Epithelial cell of prostate (primary cell): ENCODE measurements at regions not wholly inside any gene's neighbourhood (a gene's known extent, or its start where the extent isn't known, plus 50 kb on each side); places are given as distances from the start of the nearest gene placed in this dataset.

Source experiments
- DNase-seq: peaks from one replicate; pipeline ENCODE4 v3.0.0-alpha.2; 2011; ENCODE audit warnings: low read depth, low spot score
- H3K27ac ChIP-seq: fragments of 450-650 bp; 2 replicates; pipeline ENCODE4 v1.5.1; 2017; ENCODE audit warnings: mild to moderate bottlenecking

- no peak for DNase-seq
- no peak overlapping the region for H3K27ac ChIP-seq
Measured at GRCh38 chr7:133186060-133186459, 66.8 kb upstream of the EXOC4 start.

GRCh38 chr7:133190172-133190528 lies 62.7 kb upstream of the EXOC4 start:
- H3K27ac ChIP-seq = no peak overlapping the region
- no peak for DNase-seq

- H3K27ac ChIP-seq = no peak overlapping the region
- no peak for DNase-seq
Measured at GRCh38 chr7:133190650-133191049, 62.2 kb upstream of the EXOC4 start.

GRCh38 chr7:133191787-133192186 lies 61.1 kb upstream of the EXOC4 start:
- no peak overlapping the region for H3K27ac ChIP-seq
- DNase-seq = no peak

DNA sequence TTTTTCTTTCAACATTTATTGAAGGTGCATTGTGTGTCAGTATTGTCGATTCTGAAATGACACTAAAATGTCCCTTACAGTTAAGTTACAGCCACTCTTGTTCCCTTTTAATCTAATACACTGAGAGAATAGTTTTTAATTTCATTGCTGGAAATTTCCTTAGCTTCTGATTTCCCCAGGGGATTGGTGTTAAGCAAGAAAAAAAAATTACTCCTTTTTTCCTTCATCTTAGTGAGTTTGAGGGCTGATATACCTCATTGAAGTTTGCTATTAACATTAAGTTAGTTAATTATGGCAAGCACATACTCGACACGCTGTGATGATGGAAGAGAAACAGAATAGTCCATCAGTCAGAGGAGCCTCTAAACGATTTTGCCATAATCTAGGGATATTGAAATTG lies 57.0 kb upstream of the EXOC4 start:
- no peak overlapping the region for H3K27ac ChIP-seq
- DNase-seq = no peak

- no peak overlapping the region for H3K27ac ChIP-seq
- DNase-seq = no peak
Measured at GRCh38 chr7:133196856-133197612, 55.8 kb upstream of the EXOC4 start.

DNA sequence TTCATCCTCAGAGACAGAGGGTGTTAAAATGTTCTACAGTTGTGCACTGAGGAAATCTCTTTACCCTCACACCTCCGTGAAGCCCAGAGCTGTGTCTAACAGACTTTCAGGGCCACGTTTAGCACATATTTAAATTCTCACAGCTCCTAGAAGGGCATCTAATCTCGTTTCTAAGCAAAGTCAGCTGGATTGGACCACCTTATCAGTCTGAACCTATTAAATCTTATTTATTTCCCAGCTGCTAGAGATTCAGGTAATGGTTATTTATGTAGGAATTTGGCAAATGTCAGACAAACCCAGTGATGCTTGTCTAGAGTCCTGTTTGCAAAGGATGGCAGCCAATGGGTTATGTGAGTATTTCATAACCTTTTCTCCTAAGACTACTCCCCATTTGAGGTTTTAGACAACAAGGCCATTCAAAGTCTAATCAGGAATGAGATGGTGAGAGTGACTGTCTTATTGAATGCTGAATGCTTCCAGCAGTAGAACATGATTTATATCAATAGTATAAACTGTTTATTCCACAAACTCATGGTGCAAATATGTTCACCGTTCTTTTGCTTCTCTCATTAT lies 54.8 kb upstream of the EXOC4 start:
- H3K27ac ChIP-seq = no peak overlapping the region
- no peak for DNase-seq

DNA sequence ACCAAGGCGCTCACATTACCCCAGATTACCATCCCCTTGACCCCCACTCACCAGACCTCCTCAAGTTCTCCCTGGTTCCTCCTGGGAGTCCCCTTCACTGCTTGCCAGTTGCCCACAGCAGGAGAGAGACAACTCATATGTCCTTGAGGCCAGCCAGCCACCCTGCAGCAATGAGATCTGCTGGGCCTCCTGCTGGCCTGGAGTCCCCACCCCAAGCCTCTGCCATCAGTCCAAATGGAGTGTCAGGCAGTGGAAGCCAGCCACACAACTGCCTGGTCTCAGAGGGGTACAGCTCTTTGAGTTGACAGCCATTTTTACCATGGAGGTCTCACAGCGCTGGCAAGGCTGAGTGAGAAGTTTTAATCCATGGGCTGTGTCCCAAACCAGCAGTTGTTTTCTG lies 53.0 kb upstream of the EXOC4 start:
- H3K27ac ChIP-seq = no peak overlapping the region
- no peak for DNase-seq

DNA sequence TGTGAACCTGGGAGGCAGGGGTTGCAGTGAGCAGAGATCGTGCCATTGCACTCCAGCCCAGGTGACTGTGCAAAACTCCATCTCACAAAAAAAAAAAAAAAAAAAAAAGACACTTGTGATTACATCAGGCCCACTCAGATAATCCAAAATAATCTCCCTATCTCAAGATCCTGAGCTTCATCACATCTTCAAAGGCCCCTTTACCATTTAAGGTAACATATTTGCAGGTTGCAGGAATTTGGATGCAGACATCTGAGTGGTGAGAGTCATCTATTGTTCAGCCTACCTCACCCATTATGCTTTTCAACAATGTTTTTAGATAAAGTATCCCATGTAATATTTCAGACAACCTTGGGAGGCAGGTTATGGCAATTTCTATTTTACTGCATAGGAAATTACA lies 51.4 kb upstream of the EXOC4 start:
- DNase-seq = no peak
- no peak overlapping the region for H3K27ac ChIP-seq

GRCh38 chr7:133202942-133203341 lies 49.9 kb upstream of the EXOC4 start:
- no peak overlapping the region for H3K27ac ChIP-seq
- no peak for DNase-seq
